ENCODE measurements at regions not wholly inside any gene's neighbourhood (a gene's known extent, or its start where the extent isn't known, plus 50 kb on each side); places are given as distances from the start of the nearest gene placed in this dataset.
"Not testable (repeated sequence)": the region's sequence is repeated elsewhere in the genome, so short reads cannot be mapped to it uniquely, and the experiment has no call there.

DNA sequence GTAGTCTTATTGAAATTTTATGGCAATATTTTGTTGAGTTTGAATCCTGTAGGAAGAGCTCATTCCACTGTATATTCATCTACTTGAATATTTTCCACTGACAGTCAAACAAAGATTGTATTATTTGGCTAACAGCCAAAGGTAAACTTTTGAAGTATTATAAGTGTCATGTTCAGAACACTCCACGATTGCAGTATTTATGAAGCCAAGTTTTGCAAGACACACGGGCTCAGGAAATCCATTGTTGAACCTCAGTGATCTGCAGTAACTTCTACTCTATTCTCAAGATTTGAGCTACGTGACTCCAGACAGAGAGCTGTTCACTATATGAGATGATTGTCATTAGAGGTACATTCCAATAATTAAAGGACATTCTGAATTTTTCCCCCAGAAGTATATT, 302.7 kb upstream of the ADGRL3 start:
- no peak for DNase-seq (ENCODE audit: low spot score)

DNA sequence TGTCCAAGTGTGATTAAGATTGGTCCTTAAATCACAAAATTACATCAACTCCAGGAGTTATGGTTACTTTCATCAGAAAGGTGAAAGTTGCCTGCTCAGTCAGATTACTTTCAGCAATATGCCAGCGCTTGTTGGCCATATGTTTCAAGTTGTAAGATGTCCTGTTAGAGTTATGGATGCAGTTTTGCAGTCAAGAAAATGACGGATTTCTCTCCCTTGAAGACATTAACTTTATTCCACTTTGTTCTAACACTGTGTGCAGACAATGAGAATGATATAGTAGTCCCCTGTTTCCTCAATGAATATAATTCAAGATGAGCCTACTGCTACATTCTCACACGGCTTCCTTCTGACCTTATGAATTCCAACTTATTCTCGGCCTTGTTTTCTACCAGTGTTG, 295.0 kb upstream of the ADGRL3 start:
- no peak for DNase-seq (ENCODE audit: low spot score)

DNA sequence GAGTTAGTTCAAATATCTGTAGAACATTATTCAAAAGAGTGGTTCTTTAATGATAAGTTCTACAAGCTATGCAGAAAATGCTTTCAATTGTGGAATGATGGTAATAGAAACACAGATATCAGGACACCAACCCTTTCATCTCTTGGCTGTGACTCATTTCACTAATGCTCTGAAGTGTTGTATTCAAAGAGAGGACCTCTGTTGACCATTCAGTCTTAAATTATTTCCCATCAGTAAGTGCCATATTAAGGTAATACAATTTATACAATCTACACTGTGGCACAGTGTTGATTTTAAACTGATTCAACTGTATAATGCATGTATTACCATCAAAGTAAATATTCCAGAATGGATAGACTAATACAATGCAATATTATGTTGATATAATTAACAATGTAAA, 289.0 kb upstream of the ADGRL3 start:
- no peak for DNase-seq (ENCODE audit: low spot score)

DNA sequence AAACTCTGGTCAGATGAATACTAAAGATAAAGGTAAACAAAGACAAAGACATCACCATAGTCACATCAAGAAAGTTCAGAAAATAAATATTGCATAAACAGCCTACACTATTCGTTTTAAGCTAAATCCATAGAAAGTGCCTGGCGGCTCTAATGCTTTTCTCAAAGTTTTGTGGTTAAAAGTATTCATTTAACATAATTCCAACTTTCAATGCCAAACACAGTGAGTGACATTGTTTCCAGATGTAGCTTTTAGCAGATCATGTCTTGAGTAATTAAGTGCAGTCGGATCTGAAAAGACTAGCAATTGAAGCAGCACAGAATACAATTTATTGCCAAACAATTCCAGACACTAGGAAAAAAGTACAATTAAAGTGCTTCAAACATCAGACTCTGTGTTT, 287.1 kb upstream of the ADGRL3 start:
- no peak for DNase-seq (ENCODE audit: low spot score)

DNA sequence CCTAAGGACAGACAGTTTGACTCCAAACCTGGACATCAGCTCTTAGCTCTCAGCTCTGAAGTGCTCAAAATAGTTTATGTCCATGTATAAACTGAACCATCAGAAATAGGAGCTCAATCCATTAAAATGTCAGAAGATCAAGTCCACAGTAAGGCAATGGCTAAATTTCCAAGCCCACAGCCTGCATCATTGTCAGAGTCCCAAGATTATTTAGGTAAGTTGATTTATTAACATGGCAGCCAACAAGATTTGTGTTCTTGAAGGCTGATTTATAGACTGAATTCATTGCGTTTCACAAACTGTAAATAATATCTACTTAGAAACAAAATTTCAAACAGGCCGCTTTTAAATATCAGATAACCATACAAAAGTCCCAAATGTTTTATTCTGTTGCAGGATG, 286.5 kb upstream of the ADGRL3 start:
- no peak for DNase-seq (ENCODE audit: low spot score)

DNA sequence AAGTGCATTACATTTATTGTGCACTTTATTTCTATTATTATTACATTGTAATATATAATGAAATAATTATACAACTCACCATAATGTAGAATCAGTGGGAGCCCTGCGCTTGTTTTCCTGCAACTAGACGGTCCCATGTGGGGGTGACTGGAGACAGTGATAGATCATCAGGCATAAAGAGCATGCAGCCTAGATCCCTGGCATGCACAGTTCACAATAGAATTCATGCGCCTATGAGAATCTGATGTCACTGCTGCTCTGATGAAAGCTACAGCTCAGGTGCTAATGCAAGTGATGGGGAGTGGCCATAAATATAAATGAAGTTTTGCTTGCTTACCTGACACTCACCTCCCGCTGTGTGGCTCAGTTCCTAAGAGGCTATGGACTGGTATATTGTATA, 278.4 kb upstream of the ADGRL3 start:
- DNase-seq (ENCODE audit: low spot score): not testable (repeated sequence)

DNA sequence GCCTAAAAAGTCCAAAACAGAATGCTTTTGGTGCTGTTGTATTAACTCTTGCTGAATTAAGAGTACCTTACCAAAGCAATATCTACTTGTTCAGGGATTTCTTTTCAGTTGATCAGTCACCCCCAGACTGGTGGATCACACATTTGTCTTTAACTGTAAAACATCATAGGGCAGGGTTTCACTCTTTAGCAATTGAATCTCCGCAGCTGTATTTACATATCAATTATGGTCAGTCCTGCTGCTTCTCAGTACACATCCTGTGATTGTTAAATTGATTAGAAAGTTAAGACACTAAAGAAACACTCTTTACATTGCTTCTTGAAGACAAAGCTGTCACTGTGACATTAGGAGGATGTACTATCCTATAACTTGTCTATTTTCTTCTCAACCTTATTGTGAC, 277.1 kb upstream of the ADGRL3 start:
- DNase-seq (ENCODE audit: low spot score): no peak

DNA sequence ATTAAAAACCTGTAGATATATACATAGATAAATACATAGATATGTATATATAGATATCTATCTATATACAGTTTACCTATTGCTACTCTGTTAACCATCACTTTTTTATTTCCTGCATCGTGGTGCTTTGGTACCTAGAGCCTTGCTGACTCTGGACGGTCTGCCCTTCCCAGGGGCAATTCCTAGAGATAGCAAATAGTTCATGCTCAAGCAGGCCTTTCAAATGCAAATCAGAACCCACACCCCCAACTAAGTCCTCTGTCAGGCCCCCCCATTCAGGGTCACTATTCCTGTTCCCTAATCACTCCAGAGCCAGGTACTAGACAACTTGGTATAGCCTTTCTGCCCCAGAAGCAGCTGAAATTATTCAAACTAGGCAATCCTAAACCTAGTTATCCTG, 273.5 kb upstream of the ADGRL3 start:
- no peak for DNase-seq (ENCODE audit: low spot score)

DNA sequence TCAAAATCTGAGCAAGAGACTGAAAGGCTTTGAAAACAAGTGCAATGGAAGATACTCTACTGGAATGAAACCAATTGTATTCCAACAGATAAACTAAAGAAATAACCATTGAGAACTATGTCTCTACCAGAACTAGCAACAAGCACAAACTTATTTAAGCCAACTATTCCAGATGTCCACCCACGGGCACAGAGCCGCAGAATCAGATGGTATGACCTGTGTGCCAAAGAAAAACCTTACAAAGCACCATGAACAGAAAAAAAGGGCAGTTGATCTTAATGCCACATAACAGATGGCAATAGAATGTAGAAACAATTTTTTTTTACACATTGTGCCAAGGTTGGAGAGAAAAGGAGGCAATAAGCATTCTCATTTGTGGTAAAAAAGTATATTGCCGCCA, 269.3 kb upstream of the ADGRL3 start:
- DNase-seq (ENCODE audit: low spot score): no peak

DNA sequence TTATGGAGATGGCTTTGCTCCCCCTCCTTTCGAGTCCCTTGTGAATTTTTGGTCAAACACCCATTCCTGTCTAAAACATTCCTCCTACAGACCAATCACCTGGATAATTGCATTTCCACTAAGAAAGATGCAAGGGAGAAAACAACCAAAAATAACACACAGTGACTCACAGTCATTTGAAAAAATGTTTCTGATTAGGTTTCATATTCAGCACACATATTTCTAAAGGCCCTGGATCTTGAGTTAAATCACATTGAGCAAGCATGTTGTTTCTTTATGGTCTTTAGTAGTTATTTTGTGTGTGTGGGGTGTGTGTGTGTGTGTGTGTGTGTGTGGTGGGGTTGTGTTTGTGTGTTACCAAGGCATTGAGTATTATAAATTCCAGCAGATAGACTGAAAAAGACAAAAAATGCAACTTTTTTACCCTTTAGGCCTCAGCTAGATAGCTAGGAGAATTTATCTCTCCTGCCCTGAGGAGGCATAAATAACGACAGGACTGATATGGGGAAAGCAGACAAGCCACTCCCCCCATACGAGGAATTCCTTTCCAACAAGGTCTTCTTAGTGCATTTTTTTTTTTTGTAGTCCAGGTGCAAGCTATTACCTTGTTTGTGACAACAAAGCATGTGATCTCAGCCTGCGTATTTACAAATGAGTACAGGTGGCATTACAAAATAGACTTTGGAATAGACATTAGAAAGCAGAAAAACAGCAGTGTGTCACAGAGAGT, 265.4 kb upstream of the ADGRL3 start:
- no peak for DNase-seq (ENCODE audit: low spot score)

DNA sequence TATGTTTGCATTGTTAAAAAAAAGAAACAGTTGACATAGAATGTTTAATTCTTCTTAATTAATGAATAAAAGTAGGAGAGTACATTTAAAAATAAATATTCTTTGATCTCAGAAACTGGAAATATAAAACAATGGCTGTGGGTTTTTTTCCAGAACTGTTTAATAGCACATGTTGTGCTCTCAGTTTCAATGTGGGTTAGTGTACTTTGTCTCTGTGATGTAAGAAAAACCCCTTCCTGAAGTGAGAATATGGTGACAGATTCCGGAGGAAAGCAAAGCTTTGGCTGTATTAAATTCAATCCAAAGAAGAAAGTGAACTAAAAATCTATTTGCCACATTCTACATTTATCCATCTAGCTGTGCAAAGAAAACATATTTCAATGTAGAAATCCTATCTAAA, 261.9 kb upstream of the ADGRL3 start:
- DNase-seq (ENCODE audit: low spot score): no peak

DNA sequence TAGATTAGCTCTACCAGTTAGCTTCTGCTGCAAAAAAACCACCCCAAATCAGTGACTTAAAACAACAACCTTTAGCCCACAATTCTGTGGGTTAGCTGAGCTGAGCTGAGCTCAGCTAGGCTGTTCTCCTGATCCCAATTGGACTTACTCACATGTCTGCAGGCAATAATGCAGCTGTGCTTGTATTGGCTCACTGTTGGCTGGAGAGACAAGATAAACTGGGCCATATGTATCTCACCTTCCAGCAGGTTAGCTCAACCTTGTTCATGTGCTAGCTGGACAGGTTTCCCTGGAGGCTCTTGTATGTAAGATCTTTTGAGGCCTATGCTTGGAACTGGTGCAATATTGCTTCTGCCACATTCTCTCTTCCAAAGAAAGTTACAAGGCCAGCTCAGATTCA, 261.5 kb upstream of the ADGRL3 start:
- DNase-seq (ENCODE audit: low spot score): no peak

DNA sequence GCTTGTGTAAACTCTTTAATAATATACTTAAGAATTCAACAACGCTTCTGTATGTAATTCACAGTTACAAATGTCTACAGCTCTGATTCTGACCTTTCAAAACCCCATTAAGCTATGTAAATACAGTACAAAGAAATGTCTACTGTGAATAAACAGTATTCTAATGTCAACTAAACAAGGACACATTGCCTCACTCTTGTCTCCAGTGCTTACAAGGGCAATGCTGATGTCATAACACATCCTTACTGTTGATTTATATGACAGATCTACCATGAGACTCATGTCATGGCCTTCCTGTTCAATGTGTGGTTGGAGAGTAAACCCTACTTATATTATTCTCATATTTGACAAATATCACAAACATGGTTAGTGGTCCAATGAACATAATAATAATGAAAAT, 256.1 kb upstream of the ADGRL3 start:
- DNase-seq (ENCODE audit: low spot score): no peak

DNA sequence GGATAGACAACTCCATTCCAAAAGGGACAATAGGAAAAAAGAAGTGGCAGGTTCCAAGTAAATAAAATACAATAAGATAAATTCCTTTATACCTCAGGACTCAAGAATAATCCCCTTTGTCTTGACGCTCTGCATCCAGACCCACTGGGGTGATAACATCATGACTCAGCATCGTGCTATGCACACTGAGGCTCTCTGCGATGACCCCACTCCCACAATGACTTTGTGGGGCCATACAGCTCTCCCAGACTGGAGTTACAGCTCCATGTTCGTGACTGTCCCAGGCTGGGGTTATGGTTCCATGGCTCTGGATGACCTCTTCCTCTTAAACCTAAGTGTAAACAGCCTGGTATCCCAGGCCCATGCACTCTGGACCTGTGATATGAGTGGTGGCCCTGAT, 254.5 kb upstream of the ADGRL3 start:
- no peak for DNase-seq (ENCODE audit: low spot score)

DNA sequence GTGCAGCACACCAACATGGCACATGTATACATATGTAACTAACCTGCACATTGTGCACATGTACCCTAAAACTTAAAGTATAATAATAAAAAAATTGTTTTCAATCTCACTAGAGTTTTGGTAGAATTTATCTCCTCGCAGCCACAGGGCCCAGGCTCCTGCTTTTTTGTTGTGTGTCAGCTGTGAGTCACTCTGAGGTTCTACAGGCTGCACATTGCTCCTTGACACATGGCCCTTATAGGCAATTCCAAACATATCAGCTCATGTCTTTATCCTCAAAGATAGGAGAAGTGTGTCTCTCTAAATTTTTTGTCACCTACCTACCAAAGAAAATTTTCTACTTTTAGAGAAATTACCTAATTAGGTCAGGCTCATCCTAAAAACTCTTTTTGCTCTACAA, 252.1 kb upstream of the ADGRL3 start:
- no peak for DNase-seq (ENCODE audit: low spot score)

DNA sequence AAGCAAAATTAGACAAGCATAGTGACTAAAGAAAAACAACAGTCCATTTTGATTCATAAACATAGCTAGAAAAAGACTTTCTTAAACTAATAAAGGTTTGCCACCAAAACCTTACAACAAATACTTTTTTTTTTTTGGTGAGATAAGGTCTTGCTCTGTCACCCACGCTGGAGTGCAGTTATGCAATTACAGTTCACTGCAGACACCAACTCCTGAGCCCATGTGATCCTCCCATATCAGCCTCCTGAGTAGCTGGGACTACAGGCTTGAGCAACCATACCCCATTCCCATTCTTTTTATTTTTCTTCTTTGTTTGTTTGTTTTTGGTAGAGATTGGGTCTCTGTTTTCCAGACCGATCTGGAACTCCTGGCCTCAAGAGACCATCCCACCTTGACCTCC, 247.2 kb upstream of the ADGRL3 start:
- DNase-seq (ENCODE audit: low spot score): no peak

DNA sequence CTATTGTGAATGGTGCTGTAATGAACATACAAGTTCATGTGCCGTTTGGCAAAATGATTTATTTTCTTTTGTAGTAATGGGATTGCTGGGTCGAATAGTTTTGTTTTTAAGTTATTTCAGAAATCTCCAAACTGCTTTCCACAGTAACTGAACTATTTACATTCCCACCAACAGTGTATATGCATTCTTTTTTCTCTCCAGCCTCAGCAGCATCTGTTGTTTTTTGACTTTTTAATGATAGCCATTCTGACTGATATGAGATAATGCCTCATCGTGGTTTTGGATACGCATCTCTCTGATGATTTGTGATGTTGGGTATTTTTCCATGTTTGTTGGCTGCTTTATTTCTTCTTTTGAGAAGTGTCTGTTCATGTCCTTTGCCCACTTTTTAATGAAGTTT, 246.3 kb upstream of the ADGRL3 start:
- no peak for DNase-seq (ENCODE audit: low spot score)

DNA sequence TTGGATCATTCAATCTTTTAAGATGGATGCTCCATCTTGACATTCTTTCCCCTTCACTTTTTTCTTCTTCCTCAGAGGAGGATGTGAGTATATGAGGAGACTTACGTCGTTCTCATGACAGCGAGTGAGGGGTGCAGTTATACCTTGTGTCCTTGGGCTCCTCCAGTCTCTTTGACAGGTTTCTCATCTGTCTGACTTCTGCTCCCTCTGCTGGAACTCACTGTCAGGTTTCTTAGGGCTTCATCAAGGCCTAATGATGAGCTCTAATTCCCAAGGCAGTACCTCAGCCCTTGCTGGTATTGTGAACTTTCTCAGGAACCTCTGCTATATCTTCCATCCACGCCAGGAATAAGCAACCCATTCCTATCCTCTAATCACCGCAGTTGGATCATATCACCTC, 237.8 kb upstream of the ADGRL3 start:
- no peak for DNase-seq (ENCODE audit: low spot score)

DNA sequence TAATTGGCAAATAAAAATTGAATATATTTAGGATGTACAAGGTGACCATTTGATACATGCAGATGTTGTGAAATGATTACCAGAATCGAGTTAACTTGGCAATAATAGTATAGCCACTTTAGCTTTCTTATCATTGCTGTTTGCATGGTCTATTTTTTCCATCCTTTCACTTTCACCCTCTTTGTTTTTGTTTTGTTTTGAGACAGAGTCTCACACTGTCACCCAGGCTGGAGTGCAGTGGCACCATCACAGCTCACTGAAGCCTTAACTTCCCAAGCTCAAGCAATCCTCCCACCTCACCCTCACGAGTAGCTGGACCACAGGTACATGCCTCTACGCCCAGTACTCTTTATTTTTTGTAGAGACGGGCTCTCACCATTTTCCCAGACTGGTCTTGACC, 218.6 kb upstream of the ADGRL3 start:
- no peak for DNase-seq (ENCODE audit: low spot score)

DNA sequence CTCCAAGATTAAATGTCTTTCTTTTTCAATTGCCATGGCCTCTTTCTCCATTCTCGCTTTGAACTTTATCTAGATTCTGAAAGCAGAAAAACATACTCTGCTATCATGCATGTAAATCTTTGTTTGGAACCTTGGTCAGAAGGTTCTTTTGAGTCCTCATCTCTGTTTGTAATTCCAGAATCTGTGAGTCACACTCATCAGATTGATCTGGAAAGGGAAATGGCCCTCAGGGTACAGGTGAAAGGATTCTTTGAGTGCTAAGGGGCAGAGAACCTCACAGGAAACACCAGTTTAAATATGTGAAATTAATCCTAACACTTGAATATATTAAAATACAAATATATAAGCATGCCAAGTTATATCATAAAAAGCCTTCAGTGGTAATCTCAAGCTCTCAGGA, 211.0 kb upstream of the ADGRL3 start:
- no peak for DNase-seq (ENCODE audit: low spot score)

DNA sequence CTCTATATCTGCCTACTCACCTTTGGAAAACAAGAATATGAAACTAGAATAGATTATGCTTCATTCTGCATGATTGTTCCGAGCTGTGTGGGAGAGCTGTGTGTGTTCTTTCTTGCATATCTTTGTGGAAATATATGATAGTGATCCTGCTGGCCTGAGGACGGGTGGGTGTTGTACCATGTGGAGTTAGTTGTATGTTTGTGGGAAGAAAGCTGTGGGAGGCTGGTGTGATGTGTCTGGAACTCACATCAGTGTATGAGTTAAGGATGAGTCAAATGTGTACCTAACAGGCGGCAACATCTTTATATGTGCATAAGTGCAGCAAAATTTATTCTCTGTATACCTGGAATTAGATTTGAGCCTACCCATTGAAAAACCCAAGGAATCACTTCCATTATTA, 208.1 kb upstream of the ADGRL3 start:
- no peak for DNase-seq (ENCODE audit: low spot score)

DNA sequence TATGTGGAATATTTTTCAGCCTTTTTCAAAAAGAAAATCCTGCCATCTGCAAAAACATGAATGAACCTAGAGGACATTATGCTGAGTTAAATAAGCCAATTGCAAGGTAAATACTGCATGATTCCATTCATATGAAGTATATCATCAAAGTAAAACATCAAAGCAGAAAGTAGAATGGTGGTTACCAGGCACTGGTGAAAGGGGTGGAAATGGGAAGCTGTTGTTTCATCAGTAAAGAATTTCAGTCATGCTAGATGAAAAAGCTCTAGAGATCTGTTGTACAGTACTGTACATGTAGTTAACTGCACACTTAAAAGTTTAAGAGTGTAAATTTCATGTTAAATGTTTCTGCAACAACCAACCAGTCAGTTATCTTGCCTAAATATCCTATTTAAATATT, 196.8 kb upstream of the ADGRL3 start:
- no peak for DNase-seq (ENCODE audit: low spot score)

DNA sequence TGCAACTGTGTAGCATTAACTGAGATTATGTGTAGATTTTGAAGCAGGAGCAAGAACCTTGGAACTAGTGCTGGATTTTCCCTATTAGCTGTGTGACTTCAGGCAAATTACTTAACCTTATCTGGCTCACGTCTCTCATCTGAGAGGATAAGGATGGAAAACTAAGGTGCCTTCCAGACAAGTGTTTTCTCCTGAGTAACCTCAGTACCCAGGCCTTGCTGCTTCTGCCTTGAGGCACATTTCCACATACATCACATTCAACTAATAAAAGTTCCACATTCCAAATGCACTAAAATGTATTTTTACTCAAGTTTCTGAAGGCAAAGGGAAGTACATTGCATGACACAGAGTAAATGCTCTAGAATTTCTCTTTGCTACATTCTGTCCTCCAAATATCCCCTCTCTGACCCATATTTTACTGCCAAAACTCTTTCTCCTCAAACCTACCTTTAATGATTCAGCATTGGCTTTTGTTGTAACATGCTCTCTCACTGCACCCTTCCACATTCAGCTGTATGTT, 195.4 kb upstream of the ADGRL3 start:
- no peak for DNase-seq (ENCODE audit: low spot score)

DNA sequence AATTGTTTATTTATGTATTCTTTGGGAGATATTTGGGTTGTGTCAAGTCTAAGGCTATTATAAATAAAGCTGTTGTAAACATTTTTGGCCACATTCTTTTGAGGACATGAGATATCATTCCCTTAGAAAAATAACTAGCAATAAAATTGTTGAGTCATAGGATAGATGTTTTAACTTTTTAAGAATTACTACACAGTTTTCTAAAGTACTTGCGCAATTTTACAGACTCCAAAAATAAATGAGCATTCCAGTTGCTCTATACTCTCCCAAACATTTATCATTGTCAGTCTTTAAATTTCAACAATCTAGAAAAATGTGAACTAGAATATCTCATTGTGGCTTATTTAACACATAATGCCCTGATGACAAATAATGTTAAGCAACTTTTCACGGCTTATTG, 189.1 kb upstream of the ADGRL3 start:
- no peak for DNase-seq (ENCODE audit: low spot score)

DNA sequence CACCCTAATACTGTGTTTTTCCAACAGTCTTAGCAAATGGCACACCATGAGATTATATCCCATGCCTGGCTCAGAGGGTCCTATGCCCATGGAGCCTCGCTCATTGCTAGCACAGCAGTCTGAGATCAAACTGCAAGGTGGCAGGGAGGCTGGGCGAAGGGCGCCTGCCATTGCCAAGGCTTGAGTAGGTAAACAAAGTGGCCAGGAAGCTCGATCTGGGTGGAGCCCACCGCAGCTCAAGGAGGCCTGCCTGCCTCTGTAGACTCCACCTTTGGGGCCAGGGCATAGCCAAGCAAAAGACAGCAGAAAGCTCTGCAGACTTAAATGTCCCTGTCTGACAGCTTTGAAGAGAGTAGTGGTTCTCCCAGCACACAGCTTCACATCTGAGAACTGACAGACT, 188.2 kb upstream of the ADGRL3 start:
- not testable (repeated sequence) for DNase-seq (ENCODE audit: low spot score)

Measured in GM03348 (cell line).